HepG2 (cell line): ENCODE measurements at regions not wholly inside any gene's neighbourhood (a gene's known extent, or its start where the extent isn't known, plus 50 kb on each side); places are given as distances from the start of the nearest gene placed in this dataset.
A peak's percentile ranks its signal among the peaks of the same experiment; 100 is the strongest.

Experiments
- ATAC-seq: fragments of 200-7000 bp; cut with Tn5 transposase; 3 replicates; pipeline ENCODE4 v1.9.1; 2020; ENCODE audit warnings: mild to moderate bottlenecking, moderate library complexity
- BruUV-seq: library from RNA; stranded (reverse); fragments of 400-500 nt; replicated peaks from 2 replicates; lab custom pipeline; 2021; lab: Mats Ljungman, UMichigan
- CTCF ChIA-PET: fragments of 300-600 bp; formaldehyde crosslinking; extraction: SDS; loops from one replicate; lab custom pipeline; 2021; ENCODE audit warnings: low total read pairs, inconsistent platforms, low intra/inter-chr PET ratio; lab: Yijun Ruan, JAX
- POLR2A ChIA-PET: fragments of 350-600 bp; sonication (Branson Sonifier 250); formaldehyde crosslinking; loops from one replicate; lab custom pipeline; 2020; ENCODE audit warnings: antibody characterized with exemption, inconsistent platforms; lab: Yijun Ruan, JAX
- DNase-seq: peaks from one replicate; pipeline ENCODE4 v3.0.0-alpha.2; 2015; ENCODE audit warnings: low spot score
- FAIRE-seq: peaks from 3 replicates; lab custom pipeline; 2011; peaks lifted over from hg19 to GRCh38; lab: Jason Lieb, UNC
- H2AFZ ChIP-seq: one replicate; pipeline ENCODE4 v1.6.1; 2011; ENCODE audit warnings: low read length, inconsistent platforms
- H3K27ac ChIP-seq: fragments of 300-600 bp; 3 replicates; pipeline ENCODE4 v1.8.0; 2011; ENCODE audit warnings: mixed run types, mild to moderate bottlenecking, mixed read lengths, low read length, inconsistent platforms; ENCODE audit not compliant: insufficient read depth; ENCODE audit errors: extremely low read length
- H3K27me3 ChIP-seq, 2 experiments: fragments of 200-600 bp in 1 of 2; 2 replicates in 1 of 2; 3 replicates in 1 of 2; pipeline versions ENCODE4 v1.6.0 to v1.8.0; 2011; ENCODE audit warnings: low read length in 2 of 2, mild to moderate bottlenecking in 2 of 2, moderate library complexity in 2 of 2, inconsistent platforms in 1 of 2; ENCODE audit not compliant: insufficient read depth in 2 of 2, control insufficient read depth in 1 of 2
- H3K36me3 ChIP-seq, 2 experiments: fragments of 200-600 bp in 1 of 2; replicated peaks in 1 of 2; 2 replicates in 1 of 2; 3 replicates in 1 of 2; pipeline versions ENCODE4 v1.5.1 to v1.8.0; 2011; ENCODE audit warnings: low read length in 2 of 2, inconsistent platforms in 1 of 2; ENCODE audit not compliant: insufficient read depth in 2 of 2, control insufficient read depth in 1 of 2
- H3K4me1 ChIP-seq: 2 replicates; pipeline ENCODE4 v1.5.1; 2012; ENCODE audit warnings: low read length, inconsistent platforms; ENCODE audit not compliant: insufficient read depth
- H3K4me2 ChIP-seq: 2 replicates; pipeline ENCODE4 v1.6.0; 2011; ENCODE audit warnings: low read depth, low read length, inconsistent platforms
- H3K4me3 ChIP-seq, 3 experiments: fragments of 200-600 bp in 1 of 3; sonication (generic), shearing (Covaris generic) in 1 of 3; replicated peaks in 1 of 3; 2 replicates each; pipeline ENCODE4 v1.5.1; 2011 to 2016; ENCODE audit warnings: low read length in 3 of 3, inconsistent platforms in 2 of 3, low read depth in 2 of 3, mild to moderate bottlenecking in 2 of 3, control low read depth in 1 of 3, mixed read lengths in 1 of 3; ENCODE audit not compliant: insufficient read depth in 1 of 3
- H3K79me2 ChIP-seq: one replicate; pipeline ENCODE4 v1.6.1; 2011; ENCODE audit warnings: low read length, inconsistent platforms; ENCODE audit not compliant: insufficient read depth
- H3K9ac ChIP-seq: 2 replicates; pipeline ENCODE4 v1.6.0; 2011; ENCODE audit warnings: mild to moderate bottlenecking, low read depth, low read length, inconsistent platforms; ENCODE audit not compliant: insufficient read depth
- H3K9me3 ChIP-seq: 2 replicates; pipeline ENCODE4 v1.5.1; 2012; ENCODE audit warnings: mild to moderate bottlenecking, low read length
- H4K20me1 ChIP-seq: 2 replicates; pipeline ENCODE4 v1.6.0; 2011; ENCODE audit warnings: inconsistent platforms, mild to moderate bottlenecking, low read length, moderate library complexity; ENCODE audit not compliant: insufficient read depth
- ATF7 ChIP-seq, 2 experiments: fragments of 450-650 bp in 1 of 2; sonication (generic) in 1 of 2; formaldehyde crosslinking in 1 of 2; IDR thresholded peaks; 2 replicates each; pipeline versions ENCODE4 v1.4.0 to v1.6.1; 2016 to 2020; ENCODE audit warnings: antibody characterized with exemption in 1 of 2, mild to moderate bottlenecking in 1 of 2, missing genetic modification reagents in 1 of 2
- CEBPB ChIP-seq: IDR thresholded peaks from 2 replicates; pipeline ENCODE4 v1.6.1; 2011; ENCODE audit warnings: low read depth, low read length, improper control_type of control experiment, borderline replicate concordance
- KDM1A ChIP-seq: IDR thresholded peaks from 2 replicates; pipeline ENCODE4 v1.6.1; 2016; ENCODE audit warnings: missing compliant biosample characterization
- STAG1 ChIP-seq: sonication (generic); formaldehyde crosslinking; IDR thresholded peaks from 2 replicates; pipeline ENCODE4 v1.4.0; 2020; ENCODE audit warnings: missing genetic modification reagents
- ZSCAN25 ChIP-seq: sonication (generic); formaldehyde crosslinking; IDR thresholded peaks from 2 replicates; pipeline ENCODE4 v1.8.0; 2022; ENCODE audit warnings: mild to moderate bottlenecking, missing genetic modification reagents
- ZUFSP ChIP-seq: sonication (generic); formaldehyde crosslinking; IDR thresholded peaks from 2 replicates; pipeline ENCODE4 v1.9.0; 2021; ENCODE audit warnings: missing genetic modification reagents, mild to moderate bottlenecking, borderline replicate concordance
- WGBS: methylation state at CpG from one replicate; pipeline ENCODE4 v1.1.6; 2017; ENCODE audit warnings: low lambda C conversion rate; 5-methylcytosine and 5-hydroxymethylcytosine counted together
- in situ Hi-C: cut with HindIII; loops from 2 replicates; pipeline ENCODE4 v1.10.0; 2017; ENCODE audit warnings: low pct_unique_long_range_greater_than_20kb; ENCODE audit not compliant: extremely low pct_ligation_motif_present
- intact Hi-C: fragments of 100-400 bp; cut with micrococcal nuclease; formaldehyde crosslinking; loops from one replicate; pipeline ENCODE4 v1.10.0; 2022; ENCODE audit not compliant: unreplicated experiment

DNA sequence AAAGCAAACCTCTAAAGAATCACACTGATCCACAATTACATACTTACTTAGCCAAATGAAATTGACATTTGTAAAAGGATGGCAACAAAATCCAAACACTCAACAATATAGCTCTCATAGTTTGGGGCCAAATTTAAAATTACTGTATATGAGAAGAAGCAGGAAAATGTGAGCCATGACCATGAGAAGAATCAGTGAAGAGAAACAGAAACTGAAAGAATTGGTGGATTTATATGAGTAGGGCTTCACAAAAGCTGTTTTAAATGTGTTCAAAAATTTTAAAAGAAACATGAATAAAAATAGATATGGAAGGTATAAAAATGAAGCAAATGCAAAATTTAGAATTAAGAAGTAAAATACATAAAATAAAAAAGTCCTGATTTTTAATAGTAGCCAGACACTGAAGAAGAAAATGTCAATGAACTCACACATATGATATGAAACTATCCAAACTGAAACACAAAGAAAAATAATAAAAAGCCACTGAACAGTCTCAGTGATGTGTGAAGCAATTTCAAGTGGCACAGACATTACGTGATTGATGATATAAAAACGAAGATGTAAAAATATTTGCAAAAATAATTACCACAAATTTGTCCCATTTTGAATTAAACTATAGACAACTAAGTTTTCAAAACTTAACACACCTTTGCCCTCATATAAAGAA, 87.9 kb upstream of the MDGA2 start:
- Histone ChIP-seq H3K36me3 (no peaks in the 10 kb centered on the region), H3K79me2 (no peaks in the 10 kb centered on the region), H3K4me3 (no peak overlapping the region), H3K4me1 (no peaks in the 10 kb centered on the region), H3K4me2 (no peak overlapping the region), H3K27ac (no peak overlapping the region), H4K20me1 (no peaks in the 10 kb centered on the region), H3K9me3 (peaks cover 42% of the 10 kb centered on the region), H2AFZ (no peak overlapping the region), H3K27me3 (no peaks in the 10 kb centered on the region; a peak in 1 of 5 replicates), H3K9ac (no peak overlapping the region)
- DNase-seq (no peak), FAIRE-seq (no peak), ATAC-seq (no peak)
- intact Hi-C loops, result no loop called here
- CTCF ChIA-PET, result no interaction called here
- POLR2A ChIA-PET, result no interaction called here
- WGBS, result 0% methylated on average over 2 of the region's 2 CpGs
- in situ Hi-C loops, result no loop called here
- TF ChIP-seq KDM1A (CRISPR knock-in tag), result no peak
- no peak for TF ChIP-seq ZUFSP (CRISPR knock-in tag)
- no peak for TF ChIP-seq ZSCAN25
- BruUV-seq, result no TSS peak

DNA sequence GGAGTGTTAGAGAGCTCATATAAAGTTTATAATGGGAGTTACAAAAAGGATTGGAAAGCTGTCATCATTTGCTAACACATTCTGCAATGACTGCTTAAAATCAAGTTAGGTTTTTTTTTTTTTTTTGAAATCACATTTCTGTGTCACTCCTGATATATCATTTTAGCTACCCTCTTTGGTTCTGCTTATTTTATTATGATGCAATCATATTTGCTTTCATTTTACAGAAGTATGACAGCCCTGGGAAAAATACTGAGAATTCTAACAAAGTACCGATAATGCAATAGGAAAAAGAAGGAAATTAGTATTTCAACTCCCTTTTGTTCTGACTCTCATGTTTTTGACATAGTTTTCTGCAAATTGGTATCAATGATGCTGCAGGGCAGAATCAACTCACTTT, 71.6 kb upstream of the MDGA2 start:
- Histone ChIP-seq H3K36me3 (no peaks in the 10 kb centered on the region), H3K27ac (no peak overlapping the region), H3K4me3 (no peak overlapping the region), H3K27me3 (no peaks in the 10 kb centered on the region), H3K9ac (no peak overlapping the region), H3K9me3 (peaks cover 6% of the 10 kb centered on the region), H3K4me2 (no peak overlapping the region), H3K79me2 (no peaks in the 10 kb centered on the region), H3K4me1 (no peaks in the 10 kb centered on the region), H4K20me1 (no peaks in the 10 kb centered on the region), H2AFZ (no peak overlapping the region)
- ATAC-seq, result no peak
- TF ChIP-seq STAG1 (no peak), CEBPB (peak; percentile 19; the same call in 1 of the 2 replicates), ATF7 (IDR thresholded peaks at IDR 0.05) (peak; percentile 48; the same call in 1 of the 2 replicates), ATF7 (CRISPR knock-in tag; IDR thresholded peaks at IDR 0.05) (no peak)
- WGBS, result 5% methylated on average over 1 of the region's 1 CpG
- in situ Hi-C loops, result no loop called here
- POLR2A ChIA-PET, result no interaction called here
- no TSS peak for BruUV-seq
- no peak for FAIRE-seq
- no peak for DNase-seq
- intact Hi-C loops, result no loop called here
- CTCF ChIA-PET, result no interaction called here
